Heart left ventricle (tissue), 13 donors: ENCODE measurements at regions not wholly inside any gene's neighbourhood (a gene's known extent, or its start where the extent isn't known, plus 50 kb on each side); places are given as distances from the start of the nearest gene placed in this dataset.

ENCODE experiments used
- POLR2A ChIP-seq, 2 donors: fragments of 450-650 bp; IDR thresholded peaks; one replicate each; pipeline ENCODE4 v1.6.1; 2017; ENCODE audit warnings: antibody characterized with exemption in 2 of 2, mild to moderate bottlenecking in 2 of 2, moderate library complexity in 2 of 2
- TF ChIP-seq, protein P1 (sequence below), 12 donors: fragments of 200-600 bp; sonication (generic) in 4 of 12; IDR thresholded peaks; one replicate each; pipeline versions ENCODE4 v1.5.0 to v1.8.0; 2018 to 2022; ENCODE audit warnings: antibody characterized with exemption in 12 of 12, mild to moderate bottlenecking in 5 of 12
- donor health status: ischemic (EF 13 %, LVEDD 7.1; RV severe dilation, severe dysfunction).
- donor health status: DM: no; HTN: yes; CAD: no.
- donor health status: DM: no; HTN: no; CAD: no.
- donor health status: ischemic (EF 25% LVEDD 6.9; RV normal size, moderate dysfunction).
- donor health status: ischemic (EF 25% LVEDD 5.7; RV mildly dilated, moderate dysfunction).
- donor health status: ischemic (EF 35%, LVEDD 5.7; RV mildly dilated, moderate dysfunction).
- donor health status: nonischemic (EF 11% LVEDD 7.7; RV severe dilation, severe dysfunction).
- donor health status: DM: yes; HTN: yes; CAD: no.
- donor health status: PGD.
- donor health status: ischemic (EF 29% LVEDD 5.4; RV normal size, mild dysfunction).
- donor health status: nonischemic (EF 23%, LVEDD 6.1; RV moderate dilation, normal function).

DNA sequence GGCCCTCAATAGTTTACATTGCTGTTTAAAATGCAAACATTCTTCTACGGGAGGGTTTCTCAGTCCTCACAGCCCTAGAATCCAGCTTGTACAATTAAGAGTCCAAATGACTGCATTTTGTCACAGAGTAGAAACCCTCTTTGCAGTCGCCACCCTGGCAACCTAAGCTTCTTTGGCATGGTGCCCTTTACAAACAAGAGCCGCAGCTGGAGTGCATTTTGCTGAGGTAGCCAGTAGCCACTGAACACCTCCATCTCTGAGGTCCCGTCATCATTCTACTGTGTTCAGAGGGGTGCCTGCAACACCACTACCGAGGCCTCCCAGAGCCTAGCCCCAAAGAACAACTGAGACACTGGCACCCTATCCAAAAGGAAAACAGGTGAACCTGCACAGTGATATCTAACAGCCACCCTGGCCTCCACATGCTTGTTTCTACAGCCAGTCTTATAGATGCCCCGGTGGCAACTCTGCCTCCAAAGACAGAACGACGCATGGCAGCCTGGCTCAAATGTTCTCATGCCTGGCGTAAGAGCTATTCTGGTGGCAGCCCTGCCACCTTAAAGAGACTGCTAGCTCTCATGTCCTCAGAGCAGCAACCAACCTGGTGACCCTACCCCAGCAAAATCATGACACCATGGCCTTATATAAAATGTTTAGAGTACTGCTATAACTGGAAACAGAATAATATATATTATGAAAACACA, 801.9 kb downstream of the TECRL start:
- no peak for TF ChIP-seq POLR2A (IDR thresholded peaks at IDR 0.05)
- TF ChIP-seq, protein P1, sequence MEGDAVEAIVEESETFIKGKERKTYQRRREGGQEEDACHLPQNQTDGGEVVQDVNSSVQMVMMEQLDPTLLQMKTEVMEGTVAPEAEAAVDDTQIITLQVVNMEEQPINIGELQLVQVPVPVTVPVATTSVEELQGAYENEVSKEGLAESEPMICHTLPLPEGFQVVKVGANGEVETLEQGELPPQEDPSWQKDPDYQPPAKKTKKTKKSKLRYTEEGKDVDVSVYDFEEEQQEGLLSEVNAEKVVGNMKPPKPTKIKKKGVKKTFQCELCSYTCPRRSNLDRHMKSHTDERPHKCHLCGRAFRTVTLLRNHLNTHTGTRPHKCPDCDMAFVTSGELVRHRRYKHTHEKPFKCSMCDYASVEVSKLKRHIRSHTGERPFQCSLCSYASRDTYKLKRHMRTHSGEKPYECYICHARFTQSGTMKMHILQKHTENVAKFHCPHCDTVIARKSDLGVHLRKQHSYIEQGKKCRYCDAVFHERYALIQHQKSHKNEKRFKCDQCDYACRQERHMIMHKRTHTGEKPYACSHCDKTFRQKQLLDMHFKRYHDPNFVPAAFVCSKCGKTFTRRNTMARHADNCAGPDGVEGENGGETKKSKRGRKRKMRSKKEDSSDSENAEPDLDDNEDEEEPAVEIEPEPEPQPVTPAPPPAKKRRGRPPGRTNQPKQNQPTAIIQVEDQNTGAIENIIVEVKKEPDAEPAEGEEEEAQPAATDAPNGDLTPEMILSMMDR (IDR thresholded peaks at IDR 0.05), result no peak
